IMR-90 (cell line): ENCODE measurements at regions not wholly inside any gene's neighbourhood (a gene's known extent, or its start where the extent isn't known, plus 50 kb on each side); places are given as distances from the start of the nearest gene placed in this dataset.

ENCODE experiments used
- ATAC-seq: fragments of 200-7000 bp; cut with Tn5 transposase; 2 replicates; pipeline ENCODE4 v1.9.1; 2020; ENCODE audit warnings: low read depth, mild to moderate bottlenecking, moderate library complexity
- BruUV-seq: library from RNA; stranded (reverse); fragments of 400-500 nt; replicated peaks from 2 replicates; lab custom pipeline; 2021; lab: Mats Ljungman, UMichigan
- CTCF ChIA-PET: fragments of 300-600 bp; formaldehyde crosslinking; extraction: SDS; loops from one replicate; lab custom pipeline; 2021; ENCODE audit warnings: antibody characterized with exemption; lab: Yijun Ruan, JAX
- POLR2A ChIA-PET: fragments of 300-600 bp; sonication (Branson Sonifier 250); formaldehyde crosslinking; loops from one replicate; lab custom pipeline; 2022; ENCODE audit warnings: antibody characterized with exemption; ENCODE audit not compliant: unreplicated experiment; lab: Charles Lee
- DNase-seq: peaks from one replicate; pipeline ENCODE4 v3.0.0; 2013
- H2AFZ ChIP-seq: replicated peaks from 2 replicates; pipeline ENCODE3; 2013; ENCODE audit warnings: low read length, mild to moderate bottlenecking; ENCODE audit not compliant: poor library complexity
- H2AK5ac ChIP-seq: 2 replicates; pipeline ENCODE4 v1.6.1; 2013; ENCODE audit warnings: low read depth, low read length, inconsistent platforms
- H2AK9ac ChIP-seq: replicated peaks from 2 replicates; pipeline ENCODE3; 2013; ENCODE audit warnings: mild to moderate bottlenecking, low read depth, low read length, moderate library complexity; ENCODE audit not compliant: poor library complexity
- H2BK120ac ChIP-seq: 2 replicates; pipeline ENCODE4 v1.6.1; 2013; ENCODE audit warnings: low read depth, low read length, inconsistent platforms
- H2BK15ac ChIP-seq: 3 replicates; pipeline ENCODE4 v1.6.1; 2013; ENCODE audit warnings: low read depth, low read length, inconsistent platforms
- H2BK20ac ChIP-seq: 2 replicates; pipeline ENCODE4 v1.6.1; 2013; ENCODE audit warnings: low read depth, mild to moderate bottlenecking, inconsistent platforms, low read length, moderate library complexity
- H2BK5ac ChIP-seq: 2 replicates; pipeline ENCODE4 v1.6.1; 2013; ENCODE audit warnings: mild to moderate bottlenecking, low read depth, low read length, inconsistent platforms; ENCODE audit not compliant: poor library complexity, severe bottlenecking
- H3K14ac ChIP-seq: replicated peaks from 2 replicates; pipeline ENCODE4 v1.6.1; 2013; ENCODE audit warnings: low read depth, low read length, inconsistent platforms
- H3K18ac ChIP-seq: 2 replicates; pipeline ENCODE4 v1.6.1; 2013; ENCODE audit warnings: low read depth, low read length, control low read depth
- H3K23ac ChIP-seq: 2 replicates; pipeline ENCODE4 v1.6.1; 2013; ENCODE audit warnings: low read depth, low read length, inconsistent platforms
- H3K27ac ChIP-seq: 2 replicates; pipeline ENCODE4 v1.5.1; 2013; ENCODE audit warnings: mild to moderate bottlenecking, control low read depth, low read length; ENCODE audit not compliant: insufficient read depth
- H3K27me3 ChIP-seq: 2 replicates; pipeline ENCODE4 v1.6.1; 2013; ENCODE audit warnings: low read length; ENCODE audit not compliant: control insufficient read depth, insufficient read depth
- H3K36me3 ChIP-seq: 2 replicates; pipeline ENCODE4 v1.6.1; 2013; ENCODE audit warnings: low read length, mixed read lengths; ENCODE audit not compliant: control insufficient read depth, insufficient read depth
- H3K4ac ChIP-seq: 2 replicates; pipeline ENCODE4 v1.6.1; 2013; ENCODE audit warnings: low read depth, low read length, inconsistent platforms
- H3K4me1 ChIP-seq: 2 replicates; pipeline ENCODE4 v1.6.1; 2013; ENCODE audit warnings: low read length, mixed read lengths; ENCODE audit not compliant: control insufficient read depth, insufficient read depth
- H3K4me2 ChIP-seq: 2 replicates; pipeline ENCODE4 v1.6.1; 2013; ENCODE audit warnings: low read depth, mild to moderate bottlenecking, control low read depth, low read length, moderate library complexity
- H3K4me3 ChIP-seq: 2 replicates; pipeline ENCODE4 v1.5.1; 2013; ENCODE audit warnings: low read depth, mild to moderate bottlenecking, control low read depth, low read length, moderate library complexity; ENCODE audit not compliant: insufficient read depth
- H3K56ac ChIP-seq: 2 replicates; pipeline ENCODE4 v1.6.1; 2013; ENCODE audit warnings: low read length, inconsistent platforms; ENCODE audit not compliant: insufficient read depth; ENCODE audit errors: extremely low read depth
- H3K79me1 ChIP-seq, 2 experiments: 2 replicates each; pipeline ENCODE4 v1.6.1; 2013; ENCODE audit warnings: low read length in 2 of 2, inconsistent platforms in 1 of 2, low read depth in 1 of 2
- H3K9ac ChIP-seq: 2 replicates; pipeline ENCODE4 v1.6.1; 2013; ENCODE audit warnings: low read depth, low read length, control low read depth
- H3K9me1 ChIP-seq: 2 replicates; pipeline ENCODE4 v1.6.1; 2013; ENCODE audit warnings: low read length, inconsistent platforms; ENCODE audit not compliant: insufficient read depth
- H3K9me3 ChIP-seq: 2 replicates; pipeline ENCODE4 v1.6.1; 2013; ENCODE audit warnings: low read length; ENCODE audit not compliant: control insufficient read depth, insufficient read depth
- H4K20me1 ChIP-seq: 2 replicates; pipeline ENCODE4 v1.6.1; 2013; ENCODE audit warnings: low read length, inconsistent platforms; ENCODE audit not compliant: insufficient read depth
- H4K5ac ChIP-seq: 2 replicates; pipeline ENCODE4 v1.6.1; 2013; ENCODE audit warnings: mild to moderate bottlenecking, low read depth, low read length, control low read depth
- H4K8ac ChIP-seq, 2 experiments: 2 replicates each; pipeline ENCODE4 v1.6.1; 2013; ENCODE audit warnings: low read depth in 2 of 2, low read length in 2 of 2, control low read depth in 1 of 2, inconsistent platforms in 1 of 2
- H4K91ac ChIP-seq: 2 replicates; pipeline ENCODE4 v1.6.1; 2013; ENCODE audit warnings: low read depth, low read length, inconsistent platforms; ENCODE audit not compliant: insufficient read depth
- ELK1 ChIP-seq: fragments of 150-350 bp; IDR thresholded peaks from 2 replicates; pipeline ENCODE4 v1.6.1; 2016; ENCODE audit warnings: low read depth, mild to moderate bottlenecking, low read length, moderate library complexity, borderline replicate concordance
- RCOR1 ChIP-seq: IDR thresholded peaks from 2 replicates; pipeline ENCODE4 v1.6.1; 2012; ENCODE audit warnings: mild to moderate bottlenecking, low read length, improper control_type of control experiment; ENCODE audit not compliant: insufficient replicate concordance
- WGBS, 2 experiments: methylation state at CpG; one replicate each; pipeline versions ENCODE4 v1.1.5 to v1.1.7; 2013; ENCODE audit warnings: missing lambda C conversion rate in 2 of 2; ENCODE audit not compliant: insufficient read length in 1 of 2; ENCODE audit errors: extremely low coverage in 2 of 2; 5-methylcytosine and 5-hydroxymethylcytosine counted together
- dilution Hi-C: fragments of 300-500 bp; cut with HindIII; formaldehyde crosslinking; loops from one replicate; pipeline ENCODE4 v1.14.3; 2018; ENCODE audit warnings: low sequenced_read_pairs; ENCODE audit not compliant: unreplicated experiment
- in situ Hi-C: fragments of 300-500 bp; cut with MboI; formaldehyde crosslinking; loops from 3 replicates; pipeline ENCODE4 v1.14.3; 2019; ENCODE audit warnings: low sequenced_read_pairs, inconsistent platforms, mixed read lengths
- intact Hi-C: fragments of 100-400 bp; cut with micrococcal nuclease; formaldehyde crosslinking; loops from 2 replicates; pipeline ENCODE4 v1.10.0; 2022

- no peak overlapping the region for H2BK5ac ChIP-seq
- dilution Hi-C loops: no loop called here
- no peak overlapping the region for H4K91ac ChIP-seq
- H3K4me3 ChIP-seq: no peak overlapping the region
- intact Hi-C loops: no loop called here
- H3K18ac ChIP-seq: no peak overlapping the region
- no peak overlapping the region for H2BK120ac ChIP-seq
- no peaks in the 10 kb centered on the region for H3K9me1 ChIP-seq
- no peak overlapping the region for H2BK20ac ChIP-seq
- no peak for TF ChIP-seq RCOR1
- no peak for TF ChIP-seq ELK1
- no peaks in the 10 kb centered on the region for H3K9me3 ChIP-seq
- no peak overlapping the region for H3K4me2 ChIP-seq
- H4K20me1 ChIP-seq: no peaks in the 10 kb centered on the region
- H3K79me1 ChIP-seq: no peaks in the 10 kb centered on the region
- POLR2A ChIA-PET: no interaction called here
- DNase-seq (no peak), ATAC-seq (no peak)
- 67% methylated on average over 1 of the region's 8 CpGs; no CpG with 5 or more reads in 1 of the 2 experiments for whole genome bisulfite sequencing, 2 experiments
- no peaks in the 10 kb centered on the region for H3K27me3 ChIP-seq
- CTCF ChIA-PET: no interaction called here
- no peak overlapping the region for H4K8ac ChIP-seq
- no peak overlapping the region for H2AFZ ChIP-seq
- no peak overlapping the region for H3K27ac ChIP-seq
- H2BK15ac ChIP-seq: no peak overlapping the region
- H3K4ac ChIP-seq: no peak overlapping the region
- no TSS peak for BruUV-seq
- in situ Hi-C loops: no loop called here
- no peak overlapping the region for H3K23ac ChIP-seq
- no peak overlapping the region for H2AK5ac ChIP-seq
- no peaks in the 10 kb centered on the region for H3K36me3 ChIP-seq
- H3K14ac ChIP-seq: no peak overlapping the region
- no peak overlapping the region for H3K56ac ChIP-seq
- H3K9ac ChIP-seq: no peak overlapping the region
- H2AK9ac ChIP-seq: no peak overlapping the region
- H3K4me1 ChIP-seq: no peaks in the 10 kb centered on the region
- H4K5ac ChIP-seq: no peak overlapping the region
These were observed 72.8 kb upstream of the SPON1 start for GRCh38 chr11:13889552-13890249.
